ENCODE measurements at regions not wholly inside any gene's neighbourhood (a gene's known extent, or its start where the extent isn't known, plus 50 kb on each side); places are given as distances from the start of the nearest gene placed in this dataset.

DNA sequence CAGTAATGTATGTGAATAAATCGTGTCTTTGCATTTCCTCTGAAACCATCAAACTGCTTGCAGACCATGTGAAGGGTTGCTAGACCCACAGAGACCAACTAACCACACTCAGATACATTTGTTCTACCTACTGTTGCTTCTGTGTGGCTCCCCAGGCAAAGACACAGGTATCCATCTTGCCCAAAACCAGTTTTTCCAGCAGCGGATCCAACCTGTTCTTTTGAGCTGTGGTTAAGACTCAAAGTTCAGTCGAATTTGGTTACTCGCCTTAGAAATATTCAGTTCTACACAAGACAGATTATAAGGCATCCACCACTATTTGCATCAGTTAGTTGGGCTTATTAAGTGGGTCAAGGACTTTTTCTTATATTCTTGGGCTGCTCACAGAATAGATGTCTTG lies 276.2 kb upstream of the EPHA4 start:
- DNase-seq (ENCODE audit: low spot score) (no peak), ATAC-seq (no peak)

DNA sequence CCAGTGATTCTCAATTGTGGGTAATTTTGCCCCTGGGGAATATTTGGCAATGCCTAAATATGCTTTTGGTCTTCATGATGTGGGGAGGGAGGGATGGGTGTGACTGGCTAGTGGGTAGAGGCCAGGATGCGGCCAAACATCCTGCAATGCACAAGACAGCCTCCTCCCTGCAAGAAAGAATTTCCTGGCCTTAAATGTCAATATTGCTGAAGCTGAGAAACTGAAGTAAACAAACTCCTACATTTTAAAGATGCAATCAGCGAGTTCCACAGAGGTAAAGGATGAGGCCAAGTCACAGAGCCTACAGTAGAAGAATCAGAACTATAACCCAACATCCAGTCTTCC lies 272.9 kb upstream of the EPHA4 start:
- ATAC-seq (no peak), DNase-seq (ENCODE audit: low spot score) (no peak)

DNA sequence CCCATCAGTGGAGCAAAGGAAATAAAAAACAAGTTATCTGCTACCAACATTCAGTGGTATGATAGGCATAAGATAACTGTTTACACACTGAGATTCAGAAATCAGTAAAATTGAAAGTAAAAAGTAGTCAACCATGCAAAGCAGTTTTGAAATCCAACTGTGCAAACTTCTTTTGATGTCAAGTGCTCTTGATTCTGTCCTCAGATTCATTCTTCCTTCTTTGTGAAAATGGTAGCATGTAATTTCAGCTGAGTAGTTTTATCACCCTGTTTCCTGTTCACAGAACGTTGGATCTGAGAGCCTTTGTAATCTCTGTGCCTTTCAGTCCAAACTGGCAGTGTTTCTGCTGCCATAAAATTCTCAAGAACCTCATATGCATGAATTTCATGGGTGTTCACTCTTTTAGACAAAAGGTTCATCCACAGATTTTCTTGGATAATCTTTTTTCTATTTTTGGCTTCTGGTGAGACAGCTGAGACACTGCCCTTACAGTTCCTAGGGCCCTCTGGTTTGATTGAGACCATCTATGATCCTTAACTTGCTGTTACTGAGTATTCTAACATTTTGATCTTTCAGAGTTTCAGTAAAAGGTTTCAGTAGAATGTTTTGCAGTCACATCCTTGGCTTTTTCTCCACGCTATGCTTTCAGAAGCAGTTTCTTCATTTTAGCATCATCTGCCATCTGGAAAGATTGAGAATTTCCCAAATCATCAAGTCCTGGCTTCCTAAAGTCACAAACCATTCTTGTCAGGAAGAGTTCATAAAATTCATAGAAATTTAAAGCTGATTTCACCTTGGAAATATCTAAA lies 272.3 kb upstream of the EPHA4 start:
- DNase-seq (ENCODE audit: low spot score) (no peak), ATAC-seq (no peak)

DNA sequence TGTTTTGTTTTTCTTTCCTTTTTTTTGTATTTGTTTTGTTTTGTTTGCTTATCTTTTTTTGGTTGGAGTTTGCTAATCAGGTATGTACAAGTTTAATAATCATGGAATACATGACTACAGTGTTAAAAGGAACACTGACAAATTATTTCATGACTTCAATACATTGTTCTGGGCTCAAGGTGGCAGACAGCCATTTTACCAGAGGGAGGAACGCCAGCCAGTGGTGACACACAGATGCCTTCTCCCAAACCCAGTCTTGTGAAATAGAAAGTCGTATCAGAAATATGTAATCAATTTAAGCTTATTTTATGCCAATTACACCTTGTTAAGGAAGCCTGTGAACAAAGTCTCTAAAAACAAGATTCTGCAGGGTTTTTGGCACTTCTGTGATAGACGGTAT lies 264.0 kb upstream of the EPHA4 start:
- no peak for ATAC-seq

DNA sequence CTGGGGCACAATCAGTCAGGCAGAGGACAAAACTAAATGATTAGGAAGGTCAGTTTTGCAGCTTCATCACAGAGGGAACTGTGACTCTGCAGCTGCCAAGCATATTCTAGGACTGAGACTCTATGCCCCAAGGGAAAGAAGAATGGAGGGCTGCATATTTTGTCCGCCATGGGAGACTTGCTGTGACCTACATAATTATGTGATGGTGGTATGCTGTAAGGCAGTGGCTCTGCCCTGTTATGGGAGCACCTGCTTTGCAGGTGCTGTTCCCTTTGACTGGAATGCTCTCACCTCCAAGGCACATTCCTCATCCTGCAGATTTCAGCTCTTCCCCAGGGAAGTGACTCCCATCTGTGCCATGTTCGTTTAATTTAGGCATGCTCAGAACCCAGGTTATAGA lies 261.9 kb upstream of the EPHA4 start:
- ATAC-seq (no peak), DNase-seq (ENCODE audit: low spot score) (no peak)

More for the DNA sequence above, 264.0 kb upstream of the EPHA4 start:
- no peak for DNase-seq (ENCODE audit: low spot score)

DNA sequence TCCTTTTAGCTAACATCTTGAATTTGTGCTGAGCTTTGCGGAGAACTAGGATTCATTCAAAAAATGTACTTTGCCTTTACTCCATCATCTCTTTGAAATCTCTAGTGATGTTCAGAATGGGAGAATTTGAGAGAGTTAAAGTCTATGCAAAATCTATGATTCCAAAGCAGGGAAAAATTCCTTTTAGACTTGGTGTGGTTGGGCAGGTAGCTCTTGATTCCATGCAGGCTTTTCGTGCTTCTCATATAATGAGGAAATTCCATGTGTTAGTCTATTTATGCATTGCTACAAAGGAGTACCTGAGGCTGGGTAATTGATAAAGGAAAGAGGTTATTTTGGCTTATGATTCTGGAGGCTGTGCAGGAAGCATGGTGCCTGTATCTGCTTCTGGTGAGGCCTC lies 258.9 kb upstream of the EPHA4 start:
- DNase-seq (ENCODE audit: low spot score), result no peak

DNA sequence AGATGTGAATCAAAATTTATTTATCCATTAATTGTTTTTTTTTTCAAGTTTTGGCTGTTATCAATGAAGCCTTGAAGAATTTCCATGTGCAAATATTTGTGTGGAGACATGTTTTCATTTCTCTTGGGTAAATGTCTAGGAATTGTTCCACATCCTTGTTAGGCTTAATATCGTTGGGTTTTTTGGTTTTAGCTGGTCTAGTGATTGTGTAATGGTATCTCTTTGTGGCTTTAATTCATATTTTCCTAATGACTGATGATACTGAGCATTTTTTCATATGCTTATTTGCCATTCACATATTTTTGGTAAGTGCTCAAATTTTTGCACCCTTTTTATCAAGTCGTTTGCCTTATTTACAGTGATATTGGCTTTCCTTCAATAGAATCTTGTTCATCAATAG lies 250.3 kb upstream of the EPHA4 start:
- no peak for ATAC-seq

More for the DNA sequence above, 258.9 kb upstream of the EPHA4 start:
- ATAC-seq, result no peak

DNA sequence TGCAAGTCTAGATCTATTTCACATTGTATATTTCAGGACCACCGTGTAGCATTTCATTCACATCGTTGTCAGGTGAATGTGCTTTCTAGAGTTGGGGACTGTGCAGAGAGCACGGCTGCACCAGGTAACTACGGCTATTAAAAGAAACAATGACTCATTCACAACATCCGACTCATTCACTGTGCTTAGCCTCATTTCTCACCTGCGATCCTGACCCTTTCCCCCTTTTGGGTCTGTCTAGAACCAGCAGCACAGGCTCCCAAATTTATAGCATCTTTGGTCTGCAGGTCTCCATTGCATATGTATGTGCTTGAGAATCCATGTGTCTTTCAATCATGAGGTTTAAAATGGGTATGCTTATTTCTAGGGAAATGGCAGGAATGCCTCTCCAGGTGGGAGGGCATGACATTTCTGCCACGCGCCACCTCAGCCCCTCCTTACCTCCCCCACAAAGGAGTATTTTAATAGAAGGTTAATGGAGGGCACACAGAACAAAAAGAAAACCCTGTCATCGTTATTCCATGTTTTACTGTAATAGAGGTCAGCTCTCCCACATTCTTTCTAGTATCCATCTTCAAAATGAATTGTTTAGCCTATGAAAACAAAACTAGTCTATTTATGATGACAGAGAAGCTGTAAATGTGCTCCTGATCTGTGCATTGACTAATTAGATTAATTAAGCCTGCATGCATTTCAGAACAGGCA lies 246.7 kb upstream of the EPHA4 start:
- ATAC-seq, result no peak
- no peak for DNase-seq (ENCODE audit: low spot score)

More for the DNA sequence above, 250.3 kb upstream of the EPHA4 start:
- DNase-seq (ENCODE audit: low spot score), result no peak

DNA sequence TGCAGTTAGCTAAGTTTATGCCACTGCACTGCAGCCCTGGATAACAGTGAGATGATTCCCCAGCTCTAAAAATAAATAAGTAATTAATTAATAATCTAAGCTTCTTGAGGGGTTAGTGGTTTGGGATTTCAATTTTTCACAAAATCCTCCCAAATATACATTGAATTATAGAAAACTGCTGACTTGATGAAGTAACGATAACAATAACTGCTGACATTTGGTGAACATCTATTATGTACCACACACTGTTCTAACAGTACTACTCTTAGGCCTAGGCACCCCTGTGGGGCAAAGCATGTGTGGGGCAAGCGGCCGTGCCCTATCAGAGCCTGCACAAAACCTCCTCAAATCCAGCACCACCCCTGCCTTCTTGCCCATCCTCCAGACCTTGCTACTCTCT lies 245.8 kb upstream of the EPHA4 start:
- no peak for DNase-seq (ENCODE audit: low spot score)
- no peak for ATAC-seq

DNA sequence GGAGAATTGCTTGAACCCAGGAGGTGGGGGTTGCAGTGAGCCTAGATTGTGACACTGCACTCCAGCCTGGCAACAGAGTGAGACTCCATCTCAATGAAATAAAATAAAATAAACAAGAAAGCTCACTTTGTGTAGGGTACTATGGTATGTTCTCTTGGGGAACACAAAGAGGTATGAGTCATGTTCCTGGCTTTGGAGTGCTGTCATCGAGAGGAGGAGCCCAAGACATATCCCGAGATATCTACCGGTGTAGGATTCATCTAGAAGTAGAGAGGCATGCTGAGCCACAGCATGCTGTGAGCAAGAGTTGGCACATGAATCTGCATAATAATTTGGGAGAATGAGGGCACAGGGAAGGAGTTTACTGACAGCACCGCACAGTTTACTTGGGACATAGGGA lies 244.9 kb upstream of the EPHA4 start:
- no peak for ATAC-seq

DNA sequence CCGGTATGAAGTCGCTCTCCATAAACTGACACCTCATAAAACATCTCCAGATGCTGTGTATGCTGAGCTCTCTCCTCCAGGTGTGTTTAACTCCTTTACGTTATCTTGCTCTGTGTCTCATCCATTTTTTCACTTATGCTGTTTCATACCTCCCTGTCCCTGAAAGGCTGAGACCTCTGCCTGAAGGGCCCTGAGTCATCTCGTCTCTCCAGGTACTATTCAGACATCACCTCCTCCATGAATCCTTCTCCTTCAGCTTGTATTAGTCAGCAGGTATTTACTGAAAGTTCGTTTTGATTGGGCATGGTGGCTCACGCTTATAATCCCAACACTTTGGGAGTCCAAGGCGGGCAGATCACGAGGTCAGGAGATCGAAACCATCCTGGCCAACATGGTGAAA lies 244.5 kb upstream of the EPHA4 start:
- no peak for DNase-seq (ENCODE audit: low spot score)
- no peak for ATAC-seq

More for the DNA sequence above, 244.9 kb upstream of the EPHA4 start:
- no peak for DNase-seq (ENCODE audit: low spot score)

DNA sequence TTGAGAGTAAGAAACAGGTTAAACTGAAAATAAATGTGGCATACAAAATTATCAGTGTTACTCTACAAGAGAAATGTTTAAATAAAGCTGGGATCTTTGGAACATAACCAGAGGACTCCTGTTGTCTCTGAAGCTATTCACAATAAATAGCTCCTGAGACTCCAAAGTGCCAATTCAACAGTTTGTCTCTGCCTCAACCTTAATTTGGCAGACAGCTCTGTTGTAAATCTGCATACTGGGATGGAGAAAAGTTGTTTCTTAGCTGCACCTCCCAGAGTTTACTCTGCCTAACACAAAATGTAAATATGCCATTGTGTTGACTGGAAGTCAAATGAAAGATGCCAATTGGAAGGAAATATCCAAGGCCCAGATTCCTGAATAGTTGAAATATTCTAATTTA lies 238.5 kb upstream of the EPHA4 start:
- no peak for ATAC-seq
- DNase-seq (ENCODE audit: low spot score), result no peak

DNA sequence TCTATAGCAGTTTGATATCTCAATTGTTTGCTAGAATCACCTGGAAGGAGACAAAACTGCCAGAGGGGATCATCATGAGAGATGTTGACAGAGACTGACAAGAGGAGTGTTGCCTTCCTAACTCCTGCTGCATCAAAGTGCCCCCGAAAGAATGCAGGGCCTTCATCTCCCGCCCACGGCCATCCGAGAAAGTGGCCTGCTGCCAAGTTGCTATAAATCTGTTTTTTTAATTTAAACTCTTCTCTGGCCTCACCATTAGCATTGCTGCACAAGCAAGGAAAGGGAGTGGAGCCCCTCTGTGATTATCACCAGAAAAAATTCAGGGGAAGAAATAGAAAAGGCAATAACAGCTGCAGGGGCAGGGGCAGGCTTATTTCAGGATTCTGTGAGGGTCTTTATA lies 238.1 kb upstream of the EPHA4 start:
- ATAC-seq, result no peak
- DNase-seq (ENCODE audit: low spot score), result no peak

DNA sequence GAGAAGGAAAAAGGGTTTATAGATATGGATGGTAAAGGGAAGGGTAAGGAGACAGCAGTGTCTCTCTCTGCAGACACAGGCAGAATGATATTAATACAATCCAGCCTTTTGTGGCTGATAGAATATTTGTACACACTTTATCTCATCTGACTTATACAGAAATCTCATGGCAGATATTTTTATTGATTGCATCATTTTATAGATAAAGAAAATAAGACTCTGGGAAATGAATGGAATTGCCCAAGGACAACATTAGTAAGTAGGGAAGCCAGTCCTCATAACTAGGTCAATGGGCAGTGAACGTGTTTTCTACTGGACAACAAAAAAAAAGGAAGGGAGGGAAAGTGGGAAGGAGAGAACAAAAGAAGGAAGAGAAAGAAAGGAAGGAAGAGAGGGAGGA lies 236.4 kb upstream of the EPHA4 start:
- no peak for DNase-seq (ENCODE audit: low spot score)
- ATAC-seq, result no peak

DNA sequence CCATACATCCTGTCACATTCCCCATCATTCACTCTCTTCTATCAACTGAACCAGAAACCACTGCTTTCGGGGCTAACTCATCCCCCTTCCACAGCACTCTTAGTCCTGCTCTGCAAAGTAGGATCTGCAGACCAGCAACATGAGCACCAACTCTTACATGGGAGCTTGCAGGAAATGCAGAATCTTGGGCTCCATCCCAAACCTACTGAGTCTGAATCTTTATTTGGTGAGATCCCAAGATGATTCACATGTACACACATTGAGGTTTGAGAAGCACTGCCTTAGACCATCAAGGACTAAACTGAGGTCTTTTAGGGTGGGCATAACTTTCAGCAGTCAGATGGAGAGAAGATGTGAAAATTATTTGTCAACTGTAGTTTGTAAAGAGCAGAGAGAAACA lies 235.6 kb upstream of the EPHA4 start:
- DNase-seq (ENCODE audit: low spot score), result no peak
- no peak for ATAC-seq

DNA sequence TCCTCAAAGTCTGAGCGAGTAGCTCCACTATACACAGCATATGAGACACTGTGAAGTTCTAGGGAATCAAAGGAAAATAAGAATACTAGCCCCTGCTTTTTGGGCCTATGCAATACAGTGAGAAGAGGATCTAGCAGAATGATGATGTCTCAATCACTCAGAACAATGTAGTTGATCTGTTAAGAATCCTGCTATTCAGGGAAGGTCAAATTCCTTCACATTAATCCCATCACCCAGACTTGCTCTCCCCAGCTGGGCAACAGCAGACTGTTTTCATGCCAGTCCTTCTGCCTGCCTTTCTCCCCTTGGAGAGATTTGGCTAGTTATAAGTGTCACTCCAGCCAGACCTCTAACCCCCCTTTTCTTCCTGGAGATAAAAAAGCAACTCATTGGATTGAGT lies 230.0 kb upstream of the EPHA4 start:
- ATAC-seq (no peak), DNase-seq (ENCODE audit: low spot score) (no peak)

DNA sequence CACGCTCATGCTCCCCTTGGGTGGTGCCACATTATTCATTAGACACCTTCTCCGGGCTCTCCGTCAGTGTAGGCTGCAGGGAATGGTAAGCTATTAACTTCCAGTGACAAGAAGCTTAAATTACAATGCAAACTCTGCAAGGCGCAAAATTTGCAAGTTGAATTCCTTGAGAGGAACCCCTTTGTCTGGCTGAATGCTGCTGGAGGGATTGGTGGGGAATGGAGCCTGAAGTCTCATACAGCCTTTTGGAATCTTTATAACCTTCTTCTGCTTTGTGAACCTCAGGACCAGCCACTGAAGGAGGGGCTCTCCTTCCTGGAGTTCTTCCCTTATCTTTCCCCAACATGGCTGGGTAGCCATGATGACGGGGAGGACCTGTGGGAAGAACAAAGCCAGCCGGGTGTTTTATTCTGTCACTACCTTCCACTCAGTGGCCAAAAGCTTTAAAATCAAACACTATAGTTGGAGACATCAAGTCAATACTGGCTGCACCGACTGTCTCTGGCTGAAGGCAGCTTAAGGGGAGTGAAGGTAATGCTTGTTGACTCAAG lies 220.9 kb upstream of the EPHA4 start:
- ATAC-seq (no peak), DNase-seq (ENCODE audit: low spot score) (no peak)

DNA sequence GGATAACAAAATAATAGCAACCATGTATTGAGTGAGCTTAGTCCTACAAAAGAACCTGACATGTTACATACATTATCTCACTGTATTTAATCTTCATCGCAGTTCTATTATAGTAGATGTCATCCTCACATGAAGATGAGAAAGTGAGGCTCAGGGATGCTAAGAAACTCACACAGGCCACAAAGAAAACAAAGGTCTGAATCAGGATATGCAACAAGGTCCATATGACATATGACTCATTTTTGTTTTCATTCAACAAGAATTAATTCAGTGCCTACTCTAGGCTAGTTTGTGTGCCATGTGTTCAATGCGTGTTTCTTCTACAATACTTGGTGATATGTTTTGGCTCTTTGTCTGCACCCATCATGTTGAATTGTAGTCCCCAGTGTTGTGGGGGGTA lies 219.7 kb upstream of the EPHA4 start:
- DNase-seq (ENCODE audit: low spot score), result no peak
- ATAC-seq, result no peak

DNA sequence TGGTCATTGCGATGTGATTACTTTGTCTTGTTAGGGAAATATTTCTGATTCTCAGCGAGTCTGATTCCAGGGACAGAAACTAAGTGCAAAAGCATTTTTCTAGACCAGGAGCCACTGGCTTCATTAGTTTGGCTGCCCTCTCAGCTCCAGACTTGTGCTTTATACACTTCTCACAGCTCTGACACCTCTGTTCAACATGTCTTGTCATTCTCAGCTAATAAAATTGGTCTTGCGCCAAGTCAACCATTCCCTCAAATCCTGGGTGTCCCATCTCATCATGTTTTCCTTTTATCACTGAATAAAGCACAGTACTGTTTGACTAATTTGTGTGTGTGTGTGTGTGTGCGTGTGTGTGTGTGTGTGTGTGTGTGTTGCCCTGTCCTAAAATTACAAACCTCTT lies 215.5 kb upstream of the EPHA4 start:
- no peak for ATAC-seq

DNA sequence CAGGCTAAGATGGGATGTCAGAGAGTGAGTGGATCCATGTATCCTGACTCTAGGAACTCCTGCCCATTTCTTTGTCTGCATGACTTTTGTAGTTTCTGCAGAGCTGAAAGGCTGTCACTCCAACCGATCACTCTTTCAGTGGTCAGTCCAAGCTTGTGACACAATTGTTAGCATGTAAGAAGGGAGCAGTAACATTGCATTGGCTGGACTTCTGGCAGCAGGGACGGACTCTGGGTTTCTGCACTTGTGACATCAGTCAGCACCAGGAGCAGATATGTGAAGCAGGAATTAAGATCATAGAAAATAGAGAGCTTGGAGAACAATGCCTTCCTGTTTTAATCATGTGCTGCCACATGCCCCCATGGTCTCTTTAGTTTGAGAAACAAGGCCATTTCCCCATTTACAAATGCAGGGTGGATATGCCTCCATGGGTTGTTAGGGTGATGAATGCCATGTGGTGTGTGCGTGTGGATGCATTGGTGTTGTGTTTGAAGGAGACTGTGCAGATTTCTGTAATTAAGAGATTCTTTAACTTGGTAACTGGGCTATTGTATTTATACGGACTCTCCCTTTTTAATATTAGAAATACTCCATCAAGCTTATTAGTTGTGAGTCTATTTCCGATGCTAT lies 214.3 kb upstream of the EPHA4 start:
- no peak for ATAC-seq

More for the DNA sequence above, 215.5 kb upstream of the EPHA4 start:
- DNase-seq (ENCODE audit: low spot score), result no peak

DNA sequence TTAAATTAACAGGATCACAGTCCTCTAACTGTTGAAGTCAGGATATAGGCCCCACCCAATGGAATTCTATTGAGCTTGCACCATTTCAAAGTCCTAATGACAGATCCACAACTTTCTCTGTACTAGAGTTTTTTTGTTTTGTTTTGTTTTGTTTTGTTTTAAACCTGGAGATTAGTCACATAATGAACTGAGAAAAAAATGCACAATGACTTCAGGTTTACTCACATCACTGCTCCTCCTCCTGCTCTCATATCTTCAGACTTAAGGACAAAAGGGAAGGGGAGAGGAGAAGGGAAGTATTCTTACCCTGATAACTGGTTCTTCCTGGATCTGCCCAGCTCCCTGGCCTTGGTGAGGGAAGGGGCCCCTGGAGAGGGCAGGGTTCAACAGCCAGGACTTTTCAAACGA lies 208.2 kb upstream of the EPHA4 start:
- DNase-seq (ENCODE audit: low spot score) (no peak), ATAC-seq (no peak)

More for the DNA sequence above, 214.3 kb upstream of the EPHA4 start:
- DNase-seq (ENCODE audit: low spot score), result no peak

DNA sequence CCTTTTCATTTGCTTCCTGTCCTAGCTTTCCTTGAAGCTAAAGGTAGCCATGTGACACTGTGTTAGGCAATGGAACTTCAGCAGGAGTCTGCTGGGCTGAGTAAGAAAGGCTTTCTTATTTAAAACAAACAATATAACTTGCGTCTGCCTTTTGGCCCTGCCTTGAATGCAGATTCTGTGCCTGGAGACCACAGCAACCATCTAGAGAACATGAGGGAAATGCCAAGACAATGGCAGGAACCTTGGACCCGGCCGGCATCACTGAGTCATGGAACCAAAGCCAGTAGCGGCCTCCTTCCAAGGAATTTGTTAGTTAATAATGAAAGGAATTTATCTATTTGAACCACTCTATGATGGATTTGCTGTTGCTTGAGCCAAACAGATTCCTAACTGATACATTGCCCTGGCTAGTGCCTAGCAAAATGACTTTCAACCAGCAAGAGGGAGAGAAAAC lies 207.5 kb upstream of the EPHA4 start:
- DNase-seq (ENCODE audit: low spot score) (no peak), ATAC-seq (no peak)
